NCI-H146 (cell line): ENCODE measurements at regions not wholly inside any gene's neighbourhood (a gene's known extent, or its start where the extent isn't known, plus 50 kb on each side); places are given as distances from the start of the nearest gene placed in this dataset.
"Not testable (repeated sequence)": the region's sequence is repeated elsewhere in the genome, so short reads cannot be mapped to it uniquely, and the experiment has no call there.

Experiments
- DNase-seq: peaks from one replicate; lab custom pipeline; 2025; lab: John Stamatoyannopoulos, UW

GRCh38 chr9:89935801-89936200 lies 331.0 kb downstream of the GADD45G start:
- DNase-seq = no peak

GRCh38 chr9:89937051-89937450 lies 332.2 kb downstream of the GADD45G start:
- no peak for DNase-seq

GRCh38 chr9:89939181-89939580 lies 334.4 kb downstream of the GADD45G start:
- no peak for DNase-seq

DNA sequence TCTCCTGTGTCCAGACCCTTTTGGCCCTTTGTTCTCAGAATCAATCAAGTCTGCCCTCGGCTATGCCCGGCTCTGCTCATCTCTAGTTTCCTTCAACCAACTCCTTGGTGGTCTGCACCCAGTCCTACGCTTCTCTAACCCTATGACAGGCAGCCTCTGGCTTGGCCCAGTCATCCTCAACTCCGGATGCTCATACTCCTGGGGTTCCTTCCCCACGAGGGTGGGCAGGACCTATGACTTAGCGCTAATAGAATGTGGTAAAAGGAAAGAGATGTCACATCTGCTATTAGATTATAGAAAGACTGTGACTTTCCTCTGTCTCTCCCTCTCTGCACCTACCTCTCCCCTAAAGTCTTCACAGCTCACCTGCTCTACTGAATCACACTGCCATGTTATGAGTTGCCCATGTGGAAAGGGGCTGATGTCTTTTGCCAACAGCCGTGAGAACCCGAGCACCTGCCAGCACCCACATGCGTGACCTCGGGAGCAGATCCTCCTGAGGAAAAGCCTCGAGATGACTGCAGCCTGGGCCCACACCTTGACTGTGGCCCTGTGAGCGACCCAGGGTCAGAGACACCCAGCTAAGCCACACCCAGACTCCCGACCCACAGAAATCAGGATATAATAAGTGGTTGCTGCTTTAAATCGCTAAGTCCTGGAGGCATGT lies 334.9 kb downstream of the GADD45G start:
- DNase-seq = no peak

DNA sequence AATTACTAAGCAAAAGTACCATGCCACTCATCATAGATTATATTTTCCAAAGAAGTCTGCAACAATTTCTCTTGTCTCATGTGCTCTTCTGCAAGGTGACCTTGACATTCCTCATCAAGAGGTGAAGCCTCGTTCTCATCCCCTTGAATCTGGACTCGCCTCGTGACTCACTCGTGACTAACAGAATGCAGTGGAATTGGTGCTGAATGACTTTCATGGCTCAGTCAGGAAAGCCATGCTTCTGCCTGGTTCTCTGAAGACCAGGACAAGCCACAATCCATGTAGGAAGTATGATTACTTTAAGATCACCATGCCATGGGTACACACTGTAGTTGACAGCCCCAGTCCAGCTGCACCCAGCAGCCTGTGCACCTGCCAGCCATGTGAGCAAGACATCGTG lies 335.8 kb downstream of the GADD45G start:
- no peak for DNase-seq

DNA sequence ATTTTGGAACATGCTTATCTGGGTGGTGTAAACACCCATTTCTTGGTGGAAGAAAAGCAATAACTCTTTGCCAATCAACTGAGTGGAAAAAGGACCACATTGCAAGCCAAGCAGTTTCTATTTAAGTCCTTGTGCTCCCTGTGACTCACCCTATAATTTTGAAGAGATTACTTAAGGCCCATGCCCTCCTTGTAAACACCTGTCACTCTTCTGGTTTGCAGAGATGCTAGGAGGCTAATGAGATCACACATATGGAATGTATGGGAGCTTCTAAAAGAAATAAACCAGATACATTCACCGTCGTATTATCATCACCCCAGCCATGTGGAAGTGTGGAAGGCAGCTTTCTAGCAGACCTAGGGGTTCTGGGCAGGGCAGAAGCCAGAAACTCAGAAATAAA lies 337.1 kb downstream of the GADD45G start:
- DNase-seq = peak; percentile 16

DNA sequence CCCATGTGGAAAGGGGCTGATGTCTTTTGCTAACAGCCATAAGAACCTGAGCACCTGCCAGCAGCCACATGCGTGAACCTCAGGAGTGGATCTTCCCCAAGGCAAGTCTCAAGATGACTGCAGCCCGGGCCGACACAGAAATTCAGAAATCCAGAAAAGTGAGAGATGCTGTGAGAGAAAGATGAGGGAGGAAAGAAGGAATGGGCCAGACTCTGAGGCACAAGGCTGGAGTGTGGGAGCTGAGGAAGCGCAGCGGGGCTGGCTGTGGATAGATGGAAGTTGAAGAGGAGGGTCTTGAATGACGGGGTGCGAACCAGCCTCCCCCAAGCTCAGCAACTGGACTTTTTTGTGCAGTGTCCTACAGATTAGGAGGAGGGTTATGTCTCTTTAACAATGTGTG lies 337.8 kb downstream of the GADD45G start:
- no peak for DNase-seq

- no peak for DNase-seq
These were observed 338.5 kb downstream of the GADD45G start for GRCh38 chr9:89943309-89943708.

DNA sequence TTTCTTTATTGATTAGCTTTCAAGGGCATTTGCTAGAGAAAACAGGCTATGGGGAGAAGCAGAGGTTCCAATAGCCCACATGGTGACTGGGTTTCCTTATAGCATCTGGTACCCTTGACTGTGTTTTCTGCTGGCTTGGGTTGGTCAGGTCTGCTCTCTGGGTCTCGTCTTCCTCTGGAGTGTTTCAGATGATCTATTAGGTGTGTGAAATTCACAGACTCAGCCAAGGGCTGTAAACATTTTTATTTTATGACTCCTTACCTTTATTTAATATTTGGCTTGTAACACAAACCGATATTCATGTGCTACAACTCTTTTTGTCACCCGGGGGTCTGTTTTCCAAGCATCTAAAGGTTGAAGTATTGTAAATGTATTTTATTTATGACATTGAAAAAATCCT lies 338.9 kb downstream of the GADD45G start:
- no peak for DNase-seq

- no peak for DNase-seq
These were observed 340.3 kb downstream of the GADD45G start for GRCh38 chr9:89945133-89945532.

DNA sequence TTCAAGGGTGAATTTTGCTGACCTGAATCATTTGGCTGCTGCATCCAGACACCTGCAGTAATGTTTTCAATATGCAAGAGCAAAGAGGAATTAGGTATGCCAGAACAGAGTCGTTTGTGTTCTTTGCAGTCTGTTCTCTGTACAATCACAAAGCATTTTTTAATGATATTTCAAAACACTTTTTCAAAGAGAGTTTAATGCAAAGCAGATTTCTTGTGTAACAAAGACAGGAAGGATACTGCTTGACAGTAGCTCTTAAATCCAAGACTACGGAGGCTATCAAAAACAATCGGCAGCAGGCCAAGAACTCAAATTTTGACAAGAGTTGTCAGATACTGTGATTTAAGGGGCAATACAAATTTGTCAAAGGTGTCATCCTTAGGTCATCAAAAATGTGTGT lies 341.9 kb downstream of the GADD45G start:
- no peak for DNase-seq

DNA sequence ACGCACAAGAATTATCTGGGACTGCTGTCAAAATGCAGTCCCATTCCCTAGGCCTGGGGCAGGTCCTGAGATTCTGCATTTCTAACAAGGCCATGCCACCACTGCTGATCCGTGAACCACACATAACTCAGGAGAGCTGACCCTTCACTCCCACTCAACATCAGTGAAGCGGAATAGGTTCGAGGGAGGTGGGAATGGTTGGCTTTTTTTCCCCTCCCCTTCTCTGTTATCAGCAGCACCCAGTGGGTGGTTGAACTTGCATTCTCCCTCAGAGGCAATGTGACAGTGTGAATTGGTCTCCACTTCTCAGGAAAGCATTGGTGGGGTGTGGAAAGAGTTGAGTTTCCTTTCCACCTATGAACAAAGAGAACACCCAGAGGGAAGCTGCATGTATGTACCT lies 344.3 kb downstream of the GADD45G start:
- DNase-seq = no peak

- DNase-seq = no peak
These were observed 346.9 kb downstream of the GADD45G start for GRCh38 chr9:89951675-89952074.

DNA sequence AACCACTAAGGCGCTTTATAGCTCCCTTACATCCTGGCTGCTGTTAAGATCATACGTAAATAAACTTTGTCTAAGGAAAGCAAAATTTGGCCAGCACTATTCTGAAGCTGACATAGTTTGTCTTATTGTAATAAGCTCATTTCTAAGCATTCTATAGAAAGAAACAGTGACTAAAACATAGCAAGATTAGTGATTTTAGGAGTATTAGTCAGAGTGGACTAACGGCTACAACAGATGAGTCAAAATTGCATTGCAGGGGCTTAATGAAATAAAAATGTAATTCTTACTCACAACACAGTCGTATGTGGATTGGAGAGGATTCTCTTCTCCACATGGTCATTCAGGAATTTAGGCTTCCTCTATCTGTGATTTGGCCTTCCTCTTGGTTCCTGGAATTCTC lies 347.6 kb downstream of the GADD45G start:
- no peak for DNase-seq

- DNase-seq = not testable (repeated sequence)
These were observed 348.5 kb downstream of the GADD45G start for GRCh38 chr9:89953263-89953662.

DNA sequence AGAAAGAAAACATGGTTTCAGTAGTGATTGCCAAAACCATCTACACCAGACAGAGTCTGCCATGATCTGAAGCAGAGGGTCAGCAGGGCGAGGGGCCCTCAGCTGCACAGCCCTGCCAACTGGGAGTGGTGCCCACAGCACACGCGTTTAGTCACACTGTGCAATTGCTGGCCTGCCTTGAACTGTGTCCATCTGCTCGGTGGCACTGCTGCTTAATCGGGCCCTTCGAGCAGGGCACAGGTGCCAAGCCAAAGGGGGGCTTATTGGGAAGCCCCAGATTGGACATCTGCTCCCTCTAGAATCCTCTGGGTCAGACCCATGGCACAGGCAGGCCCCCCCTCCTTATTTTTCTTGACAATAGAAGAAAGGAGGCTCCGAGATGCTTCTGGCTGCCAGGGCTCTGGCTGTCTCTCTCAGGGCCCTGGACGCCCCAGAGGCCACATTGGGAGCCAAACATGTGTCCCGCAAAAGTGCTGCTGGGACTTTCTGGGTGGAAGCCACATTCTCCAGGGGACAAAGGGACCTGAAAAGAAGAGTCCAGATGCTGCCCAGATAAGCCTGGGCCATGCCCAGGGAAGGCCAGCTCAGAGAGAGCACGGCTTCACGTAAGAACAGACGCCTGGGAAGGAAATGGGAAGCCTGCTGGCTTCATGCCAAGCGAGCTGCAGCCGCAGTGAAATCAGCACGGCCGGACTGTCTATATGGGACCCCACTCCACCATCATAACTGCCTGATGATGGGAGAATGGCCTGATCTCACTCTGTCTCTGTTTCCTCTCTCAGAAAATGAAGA lies 349.2 kb downstream of the GADD45G start:
- no peak for DNase-seq

- DNase-seq = no peak
These were observed 350.3 kb downstream of the GADD45G start for GRCh38 chr9:89955144-89955543.

DNA sequence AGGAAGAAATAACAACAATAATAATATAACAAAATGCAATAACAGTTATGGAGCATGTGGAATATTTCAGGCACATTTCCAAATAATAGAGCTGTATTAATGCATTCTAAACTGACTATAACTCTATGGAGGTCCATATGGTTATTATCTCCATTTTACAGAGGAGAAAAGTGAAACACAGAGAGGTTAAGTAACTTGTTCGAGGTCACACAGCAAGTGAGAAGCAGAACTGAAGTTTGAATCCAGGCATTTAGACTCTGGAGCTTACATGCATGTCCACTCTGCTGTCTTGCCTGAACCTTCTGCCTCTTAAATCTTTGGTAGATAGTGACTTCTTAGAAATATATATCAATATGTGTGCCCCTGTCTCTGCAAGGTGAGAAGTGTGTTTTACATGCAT lies 350.8 kb downstream of the GADD45G start:
- no peak for DNase-seq

GRCh38 chr9:89956331-89956730 lies 351.5 kb downstream of the GADD45G start:
- no peak for DNase-seq

DNA sequence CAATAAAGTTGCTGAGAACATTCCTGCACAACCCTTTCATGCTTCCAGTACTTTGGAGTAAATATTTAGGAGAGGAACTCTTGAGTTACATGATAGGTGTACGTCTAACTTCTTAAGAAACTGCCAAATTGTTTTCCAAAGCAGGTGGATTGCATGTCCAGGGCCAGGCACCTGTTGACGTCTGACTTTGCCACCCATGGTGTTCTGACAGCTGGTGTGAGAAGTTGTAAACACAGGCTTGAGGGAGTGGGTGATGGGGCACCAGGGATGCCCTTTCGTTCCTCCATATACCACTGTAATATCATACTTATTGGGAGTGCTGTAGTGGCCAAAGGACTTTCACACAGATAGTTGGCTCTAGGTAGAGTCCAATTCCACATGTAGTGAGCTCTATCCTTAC lies 352.1 kb downstream of the GADD45G start:
- peak; percentile 43 for DNase-seq

DNA sequence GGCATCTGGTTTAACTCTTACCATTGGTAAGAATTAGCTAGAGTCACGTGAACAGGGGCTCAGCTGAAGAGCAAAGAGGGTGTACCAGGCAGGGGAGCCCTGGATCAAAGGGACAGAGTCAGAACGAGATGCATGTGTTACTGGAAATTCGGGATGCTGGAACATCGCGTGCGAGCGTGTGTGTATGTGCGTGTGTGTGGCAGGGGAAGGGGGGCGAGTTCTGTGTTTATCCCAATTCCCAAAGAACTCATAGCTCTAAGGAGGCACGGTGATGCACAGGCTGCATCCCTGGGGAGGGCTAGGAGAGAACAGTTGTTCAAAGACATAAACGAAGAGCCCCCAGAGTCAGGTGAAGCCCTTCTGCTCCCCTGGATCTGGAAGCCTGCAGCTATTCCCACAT lies 353.3 kb downstream of the GADD45G start:
- no peak for DNase-seq

- DNase-seq = no peak
These were observed 357.0 kb downstream of the GADD45G start for GRCh38 chr9:89961616-89962341.

GRCh38 chr9:89963280-89963679 lies 358.5 kb downstream of the GADD45G start:
- no peak for DNase-seq
